ENCODE measurements at regions not wholly inside any gene's neighbourhood (a gene's known extent, or its start where the extent isn't known, plus 50 kb on each side); places are given as distances from the start of the nearest gene placed in this dataset.

DNA sequence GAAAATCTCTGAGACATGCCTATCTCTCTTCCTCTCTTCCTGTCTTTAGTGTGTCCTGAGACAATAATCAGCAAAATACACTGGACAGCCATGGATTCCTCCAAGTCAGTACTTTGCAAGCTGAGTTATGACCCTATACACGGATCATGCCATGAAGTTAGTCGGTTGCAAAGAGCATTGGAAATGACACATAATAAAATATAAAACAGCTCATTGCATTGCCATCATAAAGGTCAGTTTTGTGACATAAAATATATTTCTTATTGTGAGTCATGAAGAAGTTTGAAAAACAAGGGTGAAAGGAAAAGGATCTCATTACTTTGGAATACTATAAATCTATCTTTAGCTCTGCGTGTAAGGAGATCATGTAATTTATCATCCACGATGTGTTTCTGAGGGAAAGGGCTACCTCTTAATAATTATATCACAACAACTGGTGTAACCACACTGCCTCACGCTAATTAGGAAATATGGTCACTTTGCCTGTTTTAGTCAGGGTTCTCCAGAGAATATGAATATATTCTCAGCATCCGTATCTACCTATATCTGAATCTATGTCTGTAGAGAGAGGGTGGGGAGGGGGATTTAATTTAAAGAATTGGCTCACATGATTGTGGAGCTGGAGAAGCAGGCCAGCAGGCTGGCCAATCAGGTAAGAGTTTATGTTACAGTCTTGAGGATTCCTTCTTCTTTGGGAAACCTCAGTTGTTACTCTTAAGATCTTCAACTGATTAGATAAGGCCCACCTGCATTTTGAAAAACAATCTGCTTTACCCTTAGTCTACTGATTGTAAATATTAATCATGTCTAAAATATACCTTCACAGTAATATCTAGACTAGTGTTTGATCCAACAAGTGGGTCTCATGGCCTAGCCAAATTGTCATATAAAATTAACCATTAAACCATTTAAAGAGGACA is 198.8 kb downstream of the FAT3 start:
- no CpG with 5 or more reads among the region's 6 CpGs for WGBS (ENCODE audit: insufficient coverage, low lambda C conversion rate)
- DNase-seq: no peak
- Histone ChIP-seq H3K27ac (ENCODE audit: low read length) (no peak overlapping the region), H3K4me1 (ENCODE audit: control insufficient read depth, insufficient read depth, low read length) (no peaks in the 10 kb centered on the region), H3K36me3 (ENCODE audit: control insufficient read depth, insufficient read depth, low read length) (no peaks in the 10 kb centered on the region), H3K4me3 (ENCODE audit: low read length) (no peak overlapping the region), H3K27me3 (ENCODE audit: control insufficient read depth, insufficient read depth, low read length) (no peaks in the 10 kb centered on the region), H3K9me3 (ENCODE audit: control insufficient read depth, low read depth, low read length) (no peaks in the 10 kb centered on the region)

DNA sequence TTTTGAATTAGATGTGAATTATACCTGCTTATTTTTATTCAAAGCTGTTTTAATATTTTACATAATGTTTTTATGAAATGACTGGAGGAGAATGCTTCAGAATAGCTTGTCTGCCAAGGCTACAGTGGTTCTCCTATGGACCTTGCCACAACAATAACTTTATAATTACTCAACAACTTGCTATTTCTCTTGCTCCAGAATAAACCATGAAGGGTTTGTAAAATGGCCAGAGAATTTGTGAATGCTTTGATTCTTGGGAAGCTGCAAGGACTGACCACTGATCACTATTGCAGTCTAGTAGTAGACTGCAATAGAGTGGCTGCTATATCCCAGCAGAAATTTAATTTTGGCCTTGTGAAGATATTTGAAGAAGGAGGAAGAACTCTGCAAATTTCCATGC is 199.7 kb downstream of the FAT3 start:
- no peaks in the 10 kb centered on the region for H3K27me3 ChIP-seq (ENCODE audit: control insufficient read depth, insufficient read depth, low read length)
- H3K9me3 ChIP-seq (ENCODE audit: control insufficient read depth, low read depth, low read length): no peaks in the 10 kb centered on the region
- DNase-seq: no peak
- H3K4me1 ChIP-seq (ENCODE audit: control insufficient read depth, insufficient read depth, low read length): no peaks in the 10 kb centered on the region
- H3K27ac ChIP-seq (ENCODE audit: low read length): no peak overlapping the region
- no peaks in the 10 kb centered on the region for H3K36me3 ChIP-seq (ENCODE audit: control insufficient read depth, insufficient read depth, low read length)
- no peak overlapping the region for H3K4me3 ChIP-seq (ENCODE audit: low read length)

DNA sequence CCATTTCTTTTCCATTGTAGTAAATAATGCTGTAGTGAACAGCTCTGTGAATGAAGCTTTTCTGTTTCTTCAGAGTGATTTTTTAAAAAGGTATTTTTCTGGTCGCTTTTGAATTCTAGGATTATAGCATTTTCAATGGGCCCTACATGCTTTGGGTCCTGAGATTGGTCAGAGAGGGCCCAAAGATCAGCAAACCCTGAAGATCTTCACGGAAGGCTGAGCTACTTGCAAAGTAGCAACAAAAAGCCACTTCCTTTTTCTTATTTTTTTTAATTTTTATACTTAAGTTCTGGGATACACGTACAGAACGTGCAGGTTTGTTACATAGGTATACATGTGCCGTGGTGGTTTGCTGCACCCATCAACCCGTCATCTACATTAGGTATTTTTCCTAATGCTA is 200.5 kb downstream of the FAT3 start:
- Histone ChIP-seq H3K4me3 (ENCODE audit: low read length) (no peak overlapping the region), H3K36me3 (ENCODE audit: control insufficient read depth, insufficient read depth, low read length) (no peaks in the 10 kb centered on the region), H3K4me1 (ENCODE audit: control insufficient read depth, insufficient read depth, low read length) (no peaks in the 10 kb centered on the region), H3K27me3 (ENCODE audit: control insufficient read depth, insufficient read depth, low read length) (no peaks in the 10 kb centered on the region), H3K27ac (ENCODE audit: low read length) (no peak overlapping the region), H3K9me3 (ENCODE audit: control insufficient read depth, low read depth, low read length) (no peaks in the 10 kb centered on the region)
- DNase-seq: no peak
- no CpG with 5 or more reads among the region's 6 CpGs for WGBS (ENCODE audit: insufficient coverage, low lambda C conversion rate)

DNA sequence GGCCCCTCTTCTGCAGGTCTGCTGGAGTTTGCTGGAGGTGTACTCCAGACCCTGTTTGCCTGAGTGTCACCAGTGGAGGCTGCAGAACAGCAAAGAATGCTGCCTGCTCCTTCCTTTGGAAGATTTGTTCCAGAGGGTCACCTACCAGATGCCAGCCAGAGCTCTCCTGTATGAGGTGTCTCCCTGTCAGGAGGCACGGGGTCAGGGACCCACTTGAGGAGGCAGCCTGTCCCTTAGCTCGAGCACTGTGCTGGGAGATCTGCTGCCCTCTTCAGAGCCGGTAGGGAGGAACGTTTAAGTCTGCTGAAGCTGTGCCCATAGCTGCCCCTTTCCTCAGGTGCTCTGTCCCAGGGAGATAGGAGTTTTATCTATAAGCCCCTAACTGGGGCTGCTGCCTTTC is 207.9 kb downstream of the FAT3 start:
- Histone ChIP-seq H3K27ac (ENCODE audit: low read length) (no peak overlapping the region), H3K4me1 (ENCODE audit: control insufficient read depth, insufficient read depth, low read length) (no peaks in the 10 kb centered on the region), H3K27me3 (ENCODE audit: control insufficient read depth, insufficient read depth, low read length) (no peaks in the 10 kb centered on the region), H3K9me3 (ENCODE audit: control insufficient read depth, low read depth, low read length) (no peaks in the 10 kb centered on the region), H3K4me3 (ENCODE audit: low read length) (no peak overlapping the region), H3K36me3 (ENCODE audit: control insufficient read depth, insufficient read depth, low read length) (no peaks in the 10 kb centered on the region)
- no peak for DNase-seq
- no CpG with 5 or more reads among the region's 4 CpGs for WGBS (ENCODE audit: insufficient coverage, low lambda C conversion rate)

DNA sequence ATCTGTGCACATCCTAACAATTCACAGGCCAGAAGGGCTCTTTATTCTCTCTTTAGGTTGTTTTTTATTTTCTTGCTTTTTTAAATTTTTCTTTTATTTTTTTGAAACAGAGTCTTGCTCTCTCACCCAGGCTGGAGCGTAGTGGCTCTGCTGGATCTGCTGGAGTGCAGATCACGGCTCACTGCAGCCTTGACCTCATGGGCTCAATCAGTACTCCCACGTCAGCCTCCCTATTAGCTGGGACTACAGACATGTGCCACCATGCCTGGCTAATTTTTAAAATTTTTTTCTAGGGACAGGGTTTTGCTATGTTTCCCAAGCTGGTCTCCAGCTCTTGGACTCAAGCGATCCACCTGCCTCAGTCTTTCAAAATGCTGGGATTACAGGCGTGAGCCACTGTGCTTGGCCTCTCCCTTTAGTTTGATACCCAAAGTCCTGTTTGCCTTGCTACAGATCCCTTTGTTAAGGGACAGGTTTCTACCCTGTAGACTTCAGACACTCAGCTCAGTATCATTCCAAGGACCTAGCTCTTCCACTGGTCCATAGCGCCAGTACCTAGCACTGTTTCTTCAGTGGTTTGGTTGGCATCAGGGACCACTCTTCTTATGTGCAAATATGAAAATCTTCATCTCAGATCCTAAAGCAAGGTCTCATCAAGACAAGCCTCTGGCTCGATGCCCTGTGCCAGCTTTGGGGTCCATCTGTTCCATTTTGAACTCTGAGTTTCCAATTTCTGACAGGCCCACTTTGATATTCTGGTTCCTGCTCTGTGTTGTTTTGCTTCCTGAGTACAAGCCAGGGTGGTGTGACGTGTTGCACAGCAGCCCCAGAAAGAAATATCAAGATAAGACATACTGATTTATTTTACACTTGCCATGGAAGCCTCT is 211.7 kb downstream of the FAT3 start:
- no CpG with 5 or more reads among the region's 8 CpGs for WGBS (ENCODE audit: insufficient coverage, low lambda C conversion rate)

DNA sequence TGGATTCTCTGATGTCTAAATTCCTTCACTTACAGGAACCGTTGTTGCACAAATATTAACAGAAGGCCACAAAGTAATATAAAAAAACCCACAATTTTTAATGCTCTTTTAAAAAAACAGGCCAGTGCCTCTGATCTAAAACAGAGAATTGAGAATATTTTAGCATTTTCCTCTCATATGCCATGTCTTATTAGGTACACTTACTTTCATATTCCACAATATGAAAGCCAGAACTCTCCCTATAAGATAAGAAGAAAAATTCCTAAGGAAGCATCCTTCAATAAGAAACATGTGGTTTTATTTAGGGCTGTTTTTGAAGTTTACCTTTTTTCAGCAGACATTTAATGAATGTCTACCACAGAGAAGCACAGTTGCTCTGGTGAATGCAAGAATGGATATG is 214.5 kb downstream of the FAT3 start:
- Histone ChIP-seq H3K9me3 (ENCODE audit: control insufficient read depth, low read depth, low read length) (no peaks in the 10 kb centered on the region), H3K4me1 (ENCODE audit: control insufficient read depth, insufficient read depth, low read length) (no peaks in the 10 kb centered on the region), H3K27ac (ENCODE audit: low read length) (no peak overlapping the region), H3K27me3 (ENCODE audit: control insufficient read depth, insufficient read depth, low read length) (no peaks in the 10 kb centered on the region), H3K36me3 (ENCODE audit: control insufficient read depth, insufficient read depth, low read length) (no peaks in the 10 kb centered on the region), H3K4me3 (ENCODE audit: low read length) (no peak overlapping the region)
- no peak for DNase-seq
- 67% methylated on average over 1 of the region's 1 CpG for WGBS (ENCODE audit: insufficient coverage, low lambda C conversion rate)

More for the DNA sequence above, 211.7 kb downstream of the FAT3 start:
- Histone ChIP-seq H3K9me3 (ENCODE audit: control insufficient read depth, low read depth, low read length) (no peaks in the 10 kb centered on the region), H3K4me3 (ENCODE audit: low read length) (no peak overlapping the region), H3K36me3 (ENCODE audit: control insufficient read depth, insufficient read depth, low read length) (no peaks in the 10 kb centered on the region), H3K4me1 (ENCODE audit: control insufficient read depth, insufficient read depth, low read length) (no peaks in the 10 kb centered on the region), H3K27me3 (ENCODE audit: control insufficient read depth, insufficient read depth, low read length) (no peaks in the 10 kb centered on the region), H3K27ac (ENCODE audit: low read length) (no peak overlapping the region)
- DNase-seq: no peak

DNA sequence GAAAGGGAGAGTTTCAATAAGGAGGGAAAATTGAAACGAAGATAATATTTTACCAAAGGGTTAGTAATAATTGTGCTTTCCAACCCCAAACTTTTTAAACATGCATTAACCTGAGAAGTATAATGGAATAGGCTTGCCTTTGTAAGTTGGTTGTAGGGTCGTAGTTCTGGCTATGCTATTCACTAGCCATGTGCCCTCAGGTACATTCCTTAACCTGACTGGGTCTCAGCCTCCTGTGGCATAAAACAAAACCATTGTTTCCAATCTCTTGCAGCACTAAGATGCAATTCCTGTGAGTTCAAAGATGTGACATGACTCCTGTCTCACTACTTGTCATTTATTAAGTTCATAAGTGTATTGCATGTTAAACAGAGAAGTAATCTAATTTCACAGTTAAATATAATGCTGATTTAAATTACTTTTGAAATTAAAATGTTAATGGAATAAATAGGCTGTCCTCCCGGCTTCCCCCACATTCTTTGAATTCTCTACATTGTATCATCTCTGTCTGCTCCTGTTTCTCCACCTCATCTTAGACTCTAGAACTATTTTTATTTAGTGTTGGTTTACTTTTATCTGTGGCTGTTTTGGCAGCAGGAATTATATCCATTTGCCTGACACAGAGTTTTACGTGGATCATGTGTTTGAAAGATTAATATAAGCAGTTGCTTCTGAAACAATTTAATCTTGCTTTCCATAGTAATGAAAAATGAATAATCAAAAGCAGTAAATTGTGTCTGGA is 216.3 kb downstream of the FAT3 start:
- no peak for DNase-seq
- Histone ChIP-seq H3K4me3 (ENCODE audit: low read length) (no peak overlapping the region), H3K27ac (ENCODE audit: low read length) (no peak overlapping the region), H3K36me3 (ENCODE audit: control insufficient read depth, insufficient read depth, low read length) (no peaks in the 10 kb centered on the region), H3K9me3 (ENCODE audit: control insufficient read depth, low read depth, low read length) (no peaks in the 10 kb centered on the region), H3K27me3 (ENCODE audit: control insufficient read depth, insufficient read depth, low read length) (no peaks in the 10 kb centered on the region), H3K4me1 (ENCODE audit: control insufficient read depth, insufficient read depth, low read length) (no peaks in the 10 kb centered on the region)
- WGBS (ENCODE audit: insufficient coverage, low lambda C conversion rate): 84% methylated on average over 3 of the region's 4 CpGs

DNA sequence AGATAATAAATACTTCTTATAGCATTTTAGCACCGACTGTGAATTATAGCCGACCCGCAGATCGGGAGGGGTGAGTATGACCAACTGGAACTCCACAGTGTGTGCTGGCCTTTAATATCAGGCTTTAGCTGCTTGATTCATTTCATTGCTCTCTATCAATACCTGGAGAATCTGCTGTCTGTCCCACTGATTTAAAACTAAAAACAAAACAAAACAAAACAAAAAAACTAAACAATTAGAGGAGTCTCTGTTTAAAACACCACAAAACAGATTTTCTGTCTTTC is 216.8 kb downstream of the FAT3 start:
- WGBS (ENCODE audit: insufficient coverage, low lambda C conversion rate): 60% methylated on average over 1 of the region's 4 CpGs
- no peak overlapping the region for H3K4me3 ChIP-seq (ENCODE audit: low read length)

DNA sequence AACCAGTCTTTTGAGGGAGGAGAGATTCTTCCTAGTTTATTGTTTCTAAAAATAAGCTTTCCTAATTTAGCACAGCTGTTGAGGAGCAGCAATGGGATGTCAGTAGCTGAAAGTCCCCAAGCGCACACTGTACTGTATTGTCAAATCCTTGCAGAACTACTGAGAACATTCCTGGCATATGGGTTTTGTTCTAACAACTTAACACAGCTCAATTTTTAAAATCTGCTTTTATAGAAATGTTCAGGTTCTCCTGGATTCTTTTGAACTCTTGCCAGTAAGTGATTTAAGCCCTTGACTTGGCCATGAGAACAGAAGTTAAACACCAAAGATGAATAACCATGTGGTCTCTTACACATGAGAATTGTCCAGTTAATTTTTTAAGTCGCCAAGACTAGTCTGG is 218.6 kb downstream of the FAT3 start:
- Histone ChIP-seq H3K27me3 (ENCODE audit: control insufficient read depth, insufficient read depth, low read length) (no peaks in the 10 kb centered on the region), H3K27ac (ENCODE audit: low read length) (no peak overlapping the region), H3K36me3 (ENCODE audit: control insufficient read depth, insufficient read depth, low read length) (no peaks in the 10 kb centered on the region), H3K4me3 (ENCODE audit: low read length) (no peak overlapping the region), H3K9me3 (ENCODE audit: control insufficient read depth, low read depth, low read length) (no peaks in the 10 kb centered on the region), H3K4me1 (ENCODE audit: control insufficient read depth, insufficient read depth, low read length) (no peaks in the 10 kb centered on the region)
- WGBS (ENCODE audit: insufficient coverage, low lambda C conversion rate): 60% methylated on average over 1 of the region's 2 CpGs
- no peak for DNase-seq

More for the DNA sequence above, 216.8 kb downstream of the FAT3 start:
- no peak overlapping the region for H3K27ac ChIP-seq (ENCODE audit: low read length)
- no peaks in the 10 kb centered on the region for H3K4me1 ChIP-seq (ENCODE audit: control insufficient read depth, insufficient read depth, low read length)
- H3K36me3 ChIP-seq (ENCODE audit: control insufficient read depth, insufficient read depth, low read length): no peaks in the 10 kb centered on the region
- H3K9me3 ChIP-seq (ENCODE audit: control insufficient read depth, low read depth, low read length): no peaks in the 10 kb centered on the region
- H3K27me3 ChIP-seq (ENCODE audit: control insufficient read depth, insufficient read depth, low read length): no peaks in the 10 kb centered on the region
- DNase-seq: no peak

DNA sequence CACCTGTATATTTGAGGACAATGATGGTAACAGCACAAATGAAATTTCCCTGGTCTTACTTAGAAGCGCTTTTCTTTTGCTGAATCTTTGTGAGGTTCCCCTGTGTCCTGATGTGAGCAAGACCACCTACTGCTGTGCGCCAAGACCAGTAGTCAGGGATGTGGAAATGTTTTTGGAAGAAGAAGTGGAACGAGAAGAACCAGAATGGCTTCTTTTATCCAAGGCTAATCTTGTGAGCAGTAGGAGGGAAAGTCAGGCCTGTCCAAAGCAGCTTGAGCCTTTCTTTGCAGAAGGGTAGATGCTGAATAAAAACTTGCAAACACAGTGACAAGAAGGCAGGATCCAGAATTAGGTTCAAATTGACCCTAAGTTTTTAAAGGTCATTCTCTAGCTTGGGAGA is 223.0 kb downstream of the FAT3 start:
- Histone ChIP-seq H3K4me1 (ENCODE audit: control insufficient read depth, insufficient read depth, low read length) (no peaks in the 10 kb centered on the region), H3K4me3 (ENCODE audit: low read length) (no peak overlapping the region), H3K27ac (ENCODE audit: low read length) (no peak overlapping the region), H3K36me3 (ENCODE audit: control insufficient read depth, insufficient read depth, low read length) (no peaks in the 10 kb centered on the region), H3K27me3 (ENCODE audit: control insufficient read depth, insufficient read depth, low read length) (no peaks in the 10 kb centered on the region), H3K9me3 (ENCODE audit: control insufficient read depth, low read depth, low read length) (no peaks in the 10 kb centered on the region)
- no CpG with 5 or more reads among the region's 3 CpGs for WGBS (ENCODE audit: insufficient coverage, low lambda C conversion rate)
- no peak for DNase-seq

Data from large intestine (tissue), 3 donors.